ENCODE measurements at regions not wholly inside any gene's neighbourhood (a gene's known extent, or its start where the extent isn't known, plus 50 kb on each side); places are given as distances from the start of the nearest gene placed in this dataset.

- TF ChIP-seq CTCF (IDR thresholded peaks at IDR 0.05) (no peak), EP300 (IDR thresholded peaks at IDR 0.05; ENCODE audit: low read depth) (no peak), POLR2AphosphoS5 (IDR thresholded peaks at IDR 0.05) (no peak)
These were observed 144.9 kb upstream of the ZNF507 start for GRCh38 chr19:32200312-32201038.

Data from transverse colon (tissue), 4 donors.